ENCODE measurements at regions not wholly inside any gene's neighbourhood (a gene's known extent, or its start where the extent isn't known, plus 50 kb on each side); places are given as distances from the start of the nearest gene placed in this dataset.

GRCh38 chr12:125983784-125984500 is 918.7 kb downstream of the AACS start:
- ChIA-PET CTCF (no interaction called here), POLR2A (no interaction called here)
- no peaks in the 10 kb centered on the region for H3K4me1 ChIP-seq (ENCODE audit: control extremely low read depth in 1 of 4, control insufficient read depth in 4 of 4, insufficient read depth in 4 of 4, low read length in 3 of 4)
- peaks cover 0 to 16% (median 4%) of the 10 kb centered on the region in 5 experiments for H3K27me3 ChIP-seq (replicated peaks in 2 of 5; ENCODE audit: control insufficient read depth in 4 of 5, insufficient read depth in 5 of 5, low read length in 4 of 5)
- H3K9me3 ChIP-seq (ENCODE audit: control extremely low read depth in 1 of 5, control insufficient read depth in 4 of 5, insufficient read depth in 2 of 5, low read depth in 1 of 5, low read length in 4 of 5) = peaks cover 0 to 2% (median 0%) of the 10 kb centered on the region in 5 experiments
- WGBS (ENCODE audit: insufficient coverage) = 0% methylated on average over 6 of the region's 14 CpGs
- H3K27ac ChIP-seq (ENCODE audit: insufficient read depth in 1 of 2, low read depth in 1 of 2, low read length in 2 of 2, poor library complexity in 1 of 2, severe bottlenecking in 2 of 2) = peak overlapping the region in 1 of 2 experiments; percentile 26
- DNase-seq = peak in 2 of 3 donors; percentile 48 to 73
- H3K4me3 ChIP-seq (ENCODE audit: control insufficient read depth in 1 of 7, extremely low read depth in 1 of 7, insufficient read depth in 4 of 7, low read depth in 2 of 7, low read length in 6 of 7) = peak overlapping the region in 5 of 7 experiments; percentile 73 to 94 (median 80)
- no peaks in the 10 kb centered on the region for H3K36me3 ChIP-seq (ENCODE audit: control insufficient read depth in 4 of 4, insufficient read depth in 4 of 4, low read length in 3 of 4)

- H3K4me1 ChIP-seq (ENCODE audit: control extremely low read depth in 1 of 4, control insufficient read depth in 4 of 4, insufficient read depth in 4 of 4, low read length in 3 of 4) = no peaks in the 10 kb centered on the region
- no peak overlapping the region for H3K4me3 ChIP-seq (ENCODE audit: control insufficient read depth in 1 of 7, extremely low read depth in 1 of 7, insufficient read depth in 4 of 7, low read depth in 2 of 7, low read length in 6 of 7)
- WGBS (ENCODE audit: insufficient coverage) = 92% methylated on average over 1 of the region's 4 CpGs
- DNase-seq = no peak
- no peak overlapping the region for H3K27ac ChIP-seq (ENCODE audit: insufficient read depth in 1 of 2, low read depth in 1 of 2, low read length in 2 of 2, poor library complexity in 1 of 2, severe bottlenecking in 2 of 2)
- H3K9me3 ChIP-seq (ENCODE audit: control extremely low read depth in 1 of 5, control insufficient read depth in 4 of 5, insufficient read depth in 2 of 5, low read depth in 1 of 5, low read length in 4 of 5) = no peaks in the 10 kb centered on the region
- CTCF ChIA-PET = no interaction called here
- POLR2A ChIA-PET = no interaction called here
- peaks cover 0 to 8% (median 0%) of the 10 kb centered on the region in 5 experiments for H3K27me3 ChIP-seq (replicated peaks in 2 of 5; ENCODE audit: control insufficient read depth in 4 of 5, insufficient read depth in 5 of 5, low read length in 4 of 5)
- no peaks in the 10 kb centered on the region for H3K36me3 ChIP-seq (ENCODE audit: control insufficient read depth in 4 of 4, insufficient read depth in 4 of 4, low read length in 3 of 4)
These were observed 923.3 kb downstream of the AACS start for GRCh38 chr12:125988545-125988944.

GRCh38 chr12:125989696-125990095 is 924.5 kb downstream of the AACS start:
- WGBS (ENCODE audit: insufficient coverage) = 100% methylated on average over 1 of the region's 2 CpGs
- CTCF ChIA-PET = no interaction called here

GRCh38 chr12:125996443-125996842 is 931.2 kb downstream of the AACS start:
- no peak for DNase-seq
- POLR2A ChIA-PET = no interaction called here
- no peaks in the 10 kb centered on the region for H3K9me3 ChIP-seq (ENCODE audit: control extremely low read depth in 1 of 5, control insufficient read depth in 4 of 5, insufficient read depth in 2 of 5, low read depth in 1 of 5, low read length in 4 of 5)
- no peaks in the 10 kb centered on the region for H3K4me1 ChIP-seq (ENCODE audit: control extremely low read depth in 1 of 4, control insufficient read depth in 4 of 4, insufficient read depth in 4 of 4, low read length in 3 of 4)
- no peak overlapping the region for H3K4me3 ChIP-seq (ENCODE audit: control insufficient read depth in 1 of 7, extremely low read depth in 1 of 7, insufficient read depth in 4 of 7, low read depth in 2 of 7, low read length in 6 of 7)
- CTCF ChIA-PET = no interaction called here
- H3K27ac ChIP-seq (ENCODE audit: insufficient read depth in 1 of 2, low read depth in 1 of 2, low read length in 2 of 2, poor library complexity in 1 of 2, severe bottlenecking in 2 of 2) = no peak overlapping the region
- no peaks in the 10 kb centered on the region for H3K36me3 ChIP-seq (ENCODE audit: control insufficient read depth in 4 of 4, insufficient read depth in 4 of 4, low read length in 3 of 4)
- no CpG with 5 or more reads among the region's 4 CpGs for WGBS (ENCODE audit: insufficient coverage)
- no peaks in the 10 kb centered on the region for H3K27me3 ChIP-seq (replicated peaks in 2 of 5; ENCODE audit: control insufficient read depth in 4 of 5, insufficient read depth in 5 of 5, low read length in 4 of 5)

More at GRCh38 chr12:125989696-125990095, 924.5 kb downstream of the AACS start:
- H3K27me3 ChIP-seq (replicated peaks in 2 of 5; ENCODE audit: control insufficient read depth in 4 of 5, insufficient read depth in 5 of 5, low read length in 4 of 5) = peaks cover 0 to 1% (median 0%) of the 10 kb centered on the region in 5 experiments
- POLR2A ChIA-PET = no interaction called here
- no peak overlapping the region for H3K27ac ChIP-seq (ENCODE audit: insufficient read depth in 1 of 2, low read depth in 1 of 2, low read length in 2 of 2, poor library complexity in 1 of 2, severe bottlenecking in 2 of 2)
- no peaks in the 10 kb centered on the region for H3K9me3 ChIP-seq (ENCODE audit: control extremely low read depth in 1 of 5, control insufficient read depth in 4 of 5, insufficient read depth in 2 of 5, low read depth in 1 of 5, low read length in 4 of 5)
- DNase-seq = no peak
- no peaks in the 10 kb centered on the region for H3K4me1 ChIP-seq (ENCODE audit: control extremely low read depth in 1 of 4, control insufficient read depth in 4 of 4, insufficient read depth in 4 of 4, low read length in 3 of 4)
- no peak overlapping the region for H3K4me3 ChIP-seq (ENCODE audit: control insufficient read depth in 1 of 7, extremely low read depth in 1 of 7, insufficient read depth in 4 of 7, low read depth in 2 of 7, low read length in 6 of 7)
- H3K36me3 ChIP-seq (ENCODE audit: control insufficient read depth in 4 of 4, insufficient read depth in 4 of 4, low read length in 3 of 4) = no peaks in the 10 kb centered on the region

GRCh38 chr12:125999628-126000027 is 934.4 kb downstream of the AACS start:
- Histone ChIP-seq H3K36me3 (ENCODE audit: control insufficient read depth in 4 of 4, insufficient read depth in 4 of 4, low read length in 3 of 4) (no peaks in the 10 kb centered on the region), H3K4me3 (ENCODE audit: control insufficient read depth in 1 of 7, extremely low read depth in 1 of 7, insufficient read depth in 4 of 7, low read depth in 2 of 7, low read length in 6 of 7) (no peak overlapping the region), H3K9me3 (ENCODE audit: control extremely low read depth in 1 of 5, control insufficient read depth in 4 of 5, insufficient read depth in 2 of 5, low read depth in 1 of 5, low read length in 4 of 5) (peaks cover 0 to 3% (median 2%) of the 10 kb centered on the region in 5 experiments), H3K4me1 (ENCODE audit: control extremely low read depth in 1 of 4, control insufficient read depth in 4 of 4, insufficient read depth in 4 of 4, low read length in 3 of 4) (no peaks in the 10 kb centered on the region), H3K27me3 (replicated peaks in 2 of 5; ENCODE audit: control insufficient read depth in 4 of 5, insufficient read depth in 5 of 5, low read length in 4 of 5) (no peaks in the 10 kb centered on the region), H3K27ac (ENCODE audit: insufficient read depth in 1 of 2, low read depth in 1 of 2, low read length in 2 of 2, poor library complexity in 1 of 2, severe bottlenecking in 2 of 2) (no peak overlapping the region)
- CTCF ChIA-PET = no interaction called here
- POLR2A ChIA-PET = no interaction called here
- 80% methylated on average over 1 of the region's 7 CpGs for WGBS (ENCODE audit: insufficient coverage)
- DNase-seq = no peak

- no peak overlapping the region for H3K27ac ChIP-seq (ENCODE audit: insufficient read depth in 1 of 2, low read depth in 1 of 2, low read length in 2 of 2, poor library complexity in 1 of 2, severe bottlenecking in 2 of 2)
- H3K27me3 ChIP-seq (replicated peaks in 2 of 5; ENCODE audit: control insufficient read depth in 4 of 5, insufficient read depth in 5 of 5, low read length in 4 of 5) = no peaks in the 10 kb centered on the region
- no peak overlapping the region for H3K4me3 ChIP-seq (ENCODE audit: control insufficient read depth in 1 of 7, extremely low read depth in 1 of 7, insufficient read depth in 4 of 7, low read depth in 2 of 7, low read length in 6 of 7)
- ChIA-PET POLR2A (no interaction called here), CTCF (no interaction called here)
- peaks cover 0 to 11% (median 4%) of the 10 kb centered on the region in 5 experiments for H3K9me3 ChIP-seq (ENCODE audit: control extremely low read depth in 1 of 5, control insufficient read depth in 4 of 5, insufficient read depth in 2 of 5, low read depth in 1 of 5, low read length in 4 of 5)
- H3K36me3 ChIP-seq (ENCODE audit: control insufficient read depth in 4 of 4, insufficient read depth in 4 of 4, low read length in 3 of 4) = no peaks in the 10 kb centered on the region
- no peaks in the 10 kb centered on the region for H3K4me1 ChIP-seq (ENCODE audit: control extremely low read depth in 1 of 4, control insufficient read depth in 4 of 4, insufficient read depth in 4 of 4, low read length in 3 of 4)
- DNase-seq = no peak
- 98% methylated on average over 4 of the region's 6 CpGs for WGBS (ENCODE audit: insufficient coverage)
These were observed 954.1 kb downstream of the AACS start for GRCh38 chr12:126019385-126019784.

- WGBS (ENCODE audit: insufficient coverage) = 100% methylated on average over 1 of the region's 2 CpGs
- Histone ChIP-seq H3K4me3 (ENCODE audit: control insufficient read depth in 1 of 7, extremely low read depth in 1 of 7, insufficient read depth in 4 of 7, low read depth in 2 of 7, low read length in 6 of 7) (no peak overlapping the region), H3K27me3 (replicated peaks in 2 of 5; ENCODE audit: control insufficient read depth in 4 of 5, insufficient read depth in 5 of 5, low read length in 4 of 5) (no peaks in the 10 kb centered on the region), H3K36me3 (ENCODE audit: control insufficient read depth in 4 of 4, insufficient read depth in 4 of 4, low read length in 3 of 4) (no peaks in the 10 kb centered on the region), H3K9me3 (ENCODE audit: control extremely low read depth in 1 of 5, control insufficient read depth in 4 of 5, insufficient read depth in 2 of 5, low read depth in 1 of 5, low read length in 4 of 5) (peaks cover 0 to 11% (median 4%) of the 10 kb centered on the region in 5 experiments), H3K4me1 (ENCODE audit: control extremely low read depth in 1 of 4, control insufficient read depth in 4 of 4, insufficient read depth in 4 of 4, low read length in 3 of 4) (no peaks in the 10 kb centered on the region), H3K27ac (ENCODE audit: insufficient read depth in 1 of 2, low read depth in 1 of 2, low read length in 2 of 2, poor library complexity in 1 of 2, severe bottlenecking in 2 of 2) (no peak overlapping the region)
- no peak for DNase-seq
- POLR2A ChIA-PET = no interaction called here
- CTCF ChIA-PET = no interaction called here
These were observed 956.4 kb downstream of the AACS start for GRCh38 chr12:126021675-126022074.

All from common myeloid progenitor, CD34-positive (primary cell).